ENCODE measurements at regions not wholly inside any gene's neighbourhood (a gene's known extent, or its start where the extent isn't known, plus 50 kb on each side); places are given as distances from the start of the nearest gene placed in this dataset.

DNA sequence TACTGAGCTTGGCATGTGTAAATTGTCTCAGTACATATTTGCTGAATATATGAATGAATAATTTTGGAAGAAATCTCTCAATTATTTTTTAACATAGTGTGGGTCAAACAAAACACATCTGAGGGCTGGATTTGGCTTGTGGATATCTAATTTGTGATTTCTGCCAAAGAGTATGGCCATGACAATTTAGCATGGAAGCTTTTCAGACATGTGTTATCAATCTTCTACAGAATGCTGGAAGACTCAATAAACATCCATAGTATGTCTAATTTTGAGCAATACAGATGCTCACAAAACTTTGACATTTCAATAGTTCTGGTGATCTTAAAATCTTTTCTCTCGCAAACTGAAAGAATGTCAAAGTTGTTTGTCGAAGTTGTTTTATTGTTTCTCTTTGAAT lies 214.1 kb upstream of the ANKH start:
- Mint-ChIP-seq H3K4me3 (no peak overlapping the region), H3K27me3 (no peaks in the 10 kb centered on the region), H3K4me1 (ENCODE audit: low read depth) (no peaks in the 10 kb centered on the region), H3K9me3 (no peaks in the 10 kb centered on the region), H3K36me3 (ENCODE audit: low read depth) (no peaks in the 10 kb centered on the region), H3K27ac (no peak overlapping the region)
- intact Hi-C loops (cut with micrococcal nuclease) = no loop called here

DNA sequence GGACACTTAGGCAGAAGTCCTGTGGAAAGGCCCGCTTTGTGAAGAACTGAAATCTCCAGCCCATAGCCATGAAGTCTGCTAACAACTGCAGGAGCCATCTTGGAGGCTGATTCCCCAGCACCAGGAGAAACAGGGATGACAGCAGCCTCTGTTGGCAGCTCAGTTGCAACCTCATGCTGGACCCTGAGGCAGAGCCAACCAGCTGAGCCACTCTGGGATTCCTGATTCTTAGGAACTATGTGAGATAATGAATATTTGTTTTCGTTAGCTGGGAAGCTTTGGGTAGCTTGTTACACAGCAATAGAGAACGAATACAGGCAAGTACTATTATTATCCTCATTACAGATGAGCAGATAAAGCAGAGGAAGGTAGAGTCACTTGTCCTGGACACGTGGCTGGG lies 210.5 kb upstream of the ANKH start:
- no peak overlapping the region for H3K27ac Mint-ChIP-seq
- no peaks in the 10 kb centered on the region for H3K36me3 Mint-ChIP-seq (ENCODE audit: low read depth)
- H3K27me3 Mint-ChIP-seq = no peaks in the 10 kb centered on the region
- no peaks in the 10 kb centered on the region for H3K9me3 Mint-ChIP-seq
- no peak overlapping the region for H3K4me3 Mint-ChIP-seq
- H3K4me1 Mint-ChIP-seq (ENCODE audit: low read depth) = no peaks in the 10 kb centered on the region
- intact Hi-C loops (cut with micrococcal nuclease) = no loop called here

DNA sequence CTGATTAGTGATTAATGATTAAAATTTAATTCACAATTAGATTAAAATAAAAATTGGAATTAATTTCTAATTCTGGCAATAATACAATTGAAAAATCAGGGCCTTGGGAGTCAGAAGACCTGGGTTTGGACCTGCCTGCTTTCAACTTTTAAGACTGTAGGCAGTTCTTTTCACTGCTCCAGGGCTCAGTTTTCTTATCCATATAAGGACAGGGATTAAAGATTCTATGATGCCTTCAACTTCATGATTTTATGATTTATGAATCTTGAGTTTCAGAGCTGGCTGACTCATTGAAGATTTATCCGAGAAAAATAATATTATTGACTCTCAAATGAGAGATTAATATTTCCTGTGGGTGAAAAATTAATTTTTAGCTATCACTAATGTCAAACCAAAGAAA lies 208.6 kb upstream of the ANKH start:
- Mint-ChIP-seq H3K4me1 (ENCODE audit: low read depth) (no peaks in the 10 kb centered on the region), H3K27me3 (no peaks in the 10 kb centered on the region), H3K27ac (no peak overlapping the region), H3K36me3 (ENCODE audit: low read depth) (no peaks in the 10 kb centered on the region), H3K4me3 (no peak overlapping the region), H3K9me3 (no peaks in the 10 kb centered on the region)
- intact Hi-C loops (cut with micrococcal nuclease) = no loop called here

DNA sequence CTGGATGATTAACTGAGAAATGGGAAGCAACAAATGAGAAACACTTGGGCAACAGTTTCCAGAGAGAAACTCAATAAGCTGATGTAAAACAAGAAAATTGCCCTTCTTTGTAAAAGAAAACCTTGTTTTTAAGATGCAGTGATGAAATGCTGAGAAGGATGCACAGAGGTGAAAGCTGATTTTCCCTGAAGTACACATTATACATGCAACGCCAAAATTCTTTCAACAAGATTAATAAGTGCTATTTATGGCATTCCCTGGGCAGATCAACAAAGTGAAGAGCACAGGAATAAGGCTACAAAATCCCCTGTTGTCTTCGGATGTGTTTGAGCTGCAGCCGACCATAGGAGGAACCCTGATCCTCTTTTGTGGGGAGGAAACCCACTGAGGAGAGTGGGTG lies 208.0 kb upstream of the ANKH start:
- Mint-ChIP-seq H3K27me3 (no peaks in the 10 kb centered on the region), H3K4me3 (no peak overlapping the region), H3K4me1 (ENCODE audit: low read depth) (no peaks in the 10 kb centered on the region), H3K9me3 (no peaks in the 10 kb centered on the region), H3K36me3 (ENCODE audit: low read depth) (no peaks in the 10 kb centered on the region), H3K27ac (no peak overlapping the region)
- intact Hi-C loops (cut with micrococcal nuclease) = no loop called here

GRCh38 chr5:15074651-15075050 lies 203.1 kb upstream of the ANKH start:
- Mint-ChIP-seq H3K4me3 (no peak overlapping the region), H3K4me1 (ENCODE audit: low read depth) (no peaks in the 10 kb centered on the region), H3K27ac (no peak overlapping the region), H3K27me3 (peaks cover 2% of the 10 kb centered on the region), H3K36me3 (ENCODE audit: low read depth) (no peaks in the 10 kb centered on the region), H3K9me3 (no peaks in the 10 kb centered on the region)
- intact Hi-C loops (cut with micrococcal nuclease) = no loop called here

GRCh38 chr5:15073453-15073852 lies 201.9 kb upstream of the ANKH start:
- Mint-ChIP-seq H3K27me3 (peaks cover 2% of the 10 kb centered on the region), H3K27ac (no peak overlapping the region), H3K4me3 (no peak overlapping the region), H3K9me3 (no peaks in the 10 kb centered on the region), H3K4me1 (ENCODE audit: low read depth) (no peaks in the 10 kb centered on the region), H3K36me3 (ENCODE audit: low read depth) (no peaks in the 10 kb centered on the region)
- intact Hi-C loops (cut with micrococcal nuclease) = no loop called here

GRCh38 chr5:15070907-15071306 lies 199.3 kb upstream of the ANKH start:
- H3K27ac Mint-ChIP-seq = no peak overlapping the region
- no peaks in the 10 kb centered on the region for H3K36me3 Mint-ChIP-seq (ENCODE audit: low read depth)
- peaks cover 2% of the 10 kb centered on the region for H3K27me3 Mint-ChIP-seq
- peaks cover 9% of the 10 kb centered on the region for H3K9me3 Mint-ChIP-seq
- H3K4me1 Mint-ChIP-seq (ENCODE audit: low read depth) = no peaks in the 10 kb centered on the region
- H3K4me3 Mint-ChIP-seq = no peak overlapping the region
- intact Hi-C loops (cut with micrococcal nuclease) = no loop called here

DNA sequence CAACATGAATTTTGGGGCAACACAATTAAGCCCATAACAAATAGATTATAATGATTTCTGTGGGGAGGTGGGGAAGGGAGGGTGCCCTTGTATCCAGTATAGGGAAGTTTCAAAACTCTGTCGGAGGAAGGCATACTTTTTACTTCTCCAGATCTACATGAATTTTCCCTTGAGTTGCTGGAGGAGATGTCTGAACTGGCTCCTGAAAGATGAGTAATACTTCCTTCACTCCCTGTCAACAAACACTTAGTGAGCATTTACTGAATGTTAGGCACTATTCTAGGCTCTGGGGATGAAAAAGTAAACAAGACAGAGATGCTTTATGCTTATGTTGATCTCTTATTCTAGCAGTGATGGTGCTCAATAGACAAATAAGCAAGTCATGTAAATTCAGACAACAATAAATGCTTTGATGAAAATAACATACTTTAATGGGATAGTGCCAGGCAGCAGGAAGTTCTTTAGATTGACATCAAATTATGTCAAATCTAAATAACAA lies 197.9 kb upstream of the ANKH start:
- H3K36me3 Mint-ChIP-seq (ENCODE audit: low read depth) = no peaks in the 10 kb centered on the region

GRCh38 chr5:15065091-15065490 lies 193.5 kb upstream of the ANKH start:
- no peak overlapping the region for H3K4me3 Mint-ChIP-seq
- no peaks in the 10 kb centered on the region for H3K4me1 Mint-ChIP-seq (ENCODE audit: low read depth)
- intact Hi-C loops (cut with micrococcal nuclease) = no loop called here
- H3K36me3 Mint-ChIP-seq (ENCODE audit: low read depth) = no peaks in the 10 kb centered on the region
- no peaks in the 10 kb centered on the region for H3K27me3 Mint-ChIP-seq
- H3K27ac Mint-ChIP-seq = no peak overlapping the region
- peaks cover 16% of the 10 kb centered on the region for H3K9me3 Mint-ChIP-seq

More for the DNA sequence above, 197.9 kb upstream of the ANKH start:
- intact Hi-C loops (cut with micrococcal nuclease) = no loop called here
- H3K4me1 Mint-ChIP-seq (ENCODE audit: low read depth) = no peaks in the 10 kb centered on the region
- no peak overlapping the region for H3K27ac Mint-ChIP-seq
- H3K27me3 Mint-ChIP-seq = peaks cover 2% of the 10 kb centered on the region
- H3K4me3 Mint-ChIP-seq = no peak overlapping the region
- peaks cover 9% of the 10 kb centered on the region for H3K9me3 Mint-ChIP-seq

DNA sequence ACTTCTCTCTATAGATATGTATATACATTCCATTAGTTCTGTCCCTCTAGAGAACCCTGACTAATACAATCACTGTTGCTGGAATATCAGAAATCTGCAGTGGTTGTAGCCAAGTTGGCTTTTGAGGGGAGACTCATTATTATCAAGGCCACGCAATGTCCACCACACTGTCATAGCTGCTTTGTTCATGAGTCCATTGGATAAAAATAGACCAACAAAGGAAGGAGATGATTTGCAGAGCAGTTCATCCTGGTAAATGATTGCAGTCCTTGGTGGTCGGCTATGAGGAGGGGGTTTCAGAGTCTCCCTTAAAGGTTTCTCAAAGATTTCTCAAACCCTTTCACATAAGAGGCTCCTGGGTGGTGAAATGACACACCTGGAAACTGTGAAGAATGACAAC lies 192.8 kb upstream of the ANKH start:
- Mint-ChIP-seq H3K27me3 (no peaks in the 10 kb centered on the region), H3K36me3 (ENCODE audit: low read depth) (no peaks in the 10 kb centered on the region), H3K9me3 (peaks cover 16% of the 10 kb centered on the region), H3K27ac (no peak overlapping the region), H3K4me3 (no peak overlapping the region), H3K4me1 (ENCODE audit: low read depth) (no peaks in the 10 kb centered on the region)
- intact Hi-C loops (cut with micrococcal nuclease) = no loop called here

- Mint-ChIP-seq H3K4me3 (no peak overlapping the region), H3K27me3 (peaks cover 7% of the 10 kb centered on the region), H3K9me3 (peaks cover 16% of the 10 kb centered on the region), H3K36me3 (ENCODE audit: low read depth) (no peaks in the 10 kb centered on the region), H3K27ac (no peak overlapping the region), H3K4me1 (ENCODE audit: low read depth) (no peaks in the 10 kb centered on the region)
- intact Hi-C loops (cut with micrococcal nuclease) = no loop called here
Measured at GRCh38 chr5:15056988-15057592, 185.5 kb upstream of the ANKH start.

DNA sequence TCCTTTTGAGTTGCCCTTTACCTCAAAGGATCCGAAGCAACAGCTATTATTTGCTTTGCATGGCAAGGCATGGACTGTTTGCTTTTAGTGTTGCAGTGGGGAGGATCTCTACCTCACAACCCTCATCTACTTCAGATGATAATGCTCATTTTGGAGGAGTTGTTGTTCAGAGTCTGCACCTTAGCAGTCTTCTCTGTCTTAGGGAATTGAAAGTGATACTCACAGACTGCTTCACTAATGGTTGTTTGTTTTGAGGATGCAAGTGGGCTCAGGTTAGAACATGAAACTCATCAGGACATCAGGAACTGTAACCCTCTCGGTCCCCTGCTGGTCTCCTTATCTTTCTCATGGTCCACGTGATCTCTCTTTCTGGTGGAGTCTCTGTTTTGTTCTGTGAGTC lies 172.9 kb upstream of the ANKH start:
- Mint-ChIP-seq H3K36me3 (ENCODE audit: low read depth) (no peaks in the 10 kb centered on the region), H3K27me3 (peaks cover 6% of the 10 kb centered on the region), H3K4me3 (no peak overlapping the region), H3K9me3 (no peaks in the 10 kb centered on the region), H3K4me1 (ENCODE audit: low read depth) (no peaks in the 10 kb centered on the region), H3K27ac (no peak overlapping the region)
- intact Hi-C loops (cut with micrococcal nuclease) = no loop called here

DNA sequence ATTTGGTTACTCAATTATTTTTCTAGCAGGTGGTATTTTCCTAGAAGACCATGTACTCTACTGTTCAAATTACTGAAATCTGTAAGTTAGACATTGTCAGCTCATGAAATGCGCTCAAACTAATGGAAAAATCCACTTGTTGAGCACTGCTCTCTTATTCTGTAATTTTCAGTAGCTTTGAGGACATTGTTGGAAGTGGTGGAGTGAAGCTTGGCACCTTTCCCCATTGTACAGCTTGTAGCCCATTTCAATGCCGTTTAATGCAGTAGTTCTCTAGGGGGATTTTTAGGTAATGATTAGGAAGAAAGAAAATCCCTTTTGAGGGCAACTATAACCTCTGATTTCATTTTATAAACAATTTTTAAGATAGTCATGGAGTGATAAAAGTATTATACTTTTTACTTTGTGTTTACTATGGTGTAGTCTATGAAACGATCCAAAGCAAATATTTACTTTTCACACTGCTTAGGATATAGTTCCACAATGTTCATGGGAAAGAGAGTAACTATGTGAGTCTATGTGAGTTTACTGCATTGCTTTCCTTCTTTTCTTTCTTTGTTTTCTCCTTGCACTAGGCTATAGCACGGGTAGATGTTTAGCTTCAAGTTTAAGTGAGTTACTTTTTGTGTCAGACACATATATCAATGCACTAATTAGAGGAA lies 165.8 kb upstream of the ANKH start:
- Mint-ChIP-seq H3K36me3 (ENCODE audit: low read depth) (no peaks in the 10 kb centered on the region), H3K27ac (no peak overlapping the region), H3K9me3 (peaks cover 9% of the 10 kb centered on the region), H3K4me3 (no peak overlapping the region), H3K27me3 (peaks cover 11% of the 10 kb centered on the region), H3K4me1 (ENCODE audit: low read depth) (no peaks in the 10 kb centered on the region)
- intact Hi-C loops (cut with micrococcal nuclease) = no loop called here

DNA sequence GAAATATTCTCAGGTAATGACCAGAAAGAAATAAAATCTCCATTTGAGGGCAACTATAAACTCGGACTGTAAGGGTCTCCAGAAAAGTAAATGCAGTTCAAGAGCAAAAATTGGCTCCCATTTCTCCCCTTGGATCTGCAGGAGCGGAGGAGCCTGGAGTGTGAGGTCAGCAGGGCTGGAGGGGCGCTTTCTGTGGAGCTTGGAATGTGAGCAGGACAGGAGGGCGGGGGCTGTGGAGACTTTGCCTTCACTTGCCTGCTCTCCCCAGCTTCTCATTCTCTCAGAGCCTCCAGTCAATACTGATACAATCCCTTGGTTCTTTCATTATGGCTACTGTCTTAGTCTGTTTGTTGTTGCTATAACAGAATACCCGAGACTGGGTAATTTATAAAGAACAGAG lies 162.8 kb upstream of the ANKH start:
- Mint-ChIP-seq H3K36me3 (ENCODE audit: low read depth) (no peaks in the 10 kb centered on the region), H3K27ac (no peak overlapping the region), H3K27me3 (peaks cover 18% of the 10 kb centered on the region), H3K4me1 (ENCODE audit: low read depth) (no peaks in the 10 kb centered on the region), H3K4me3 (no peak overlapping the region), H3K9me3 (peaks cover 9% of the 10 kb centered on the region)
- intact Hi-C loops (cut with micrococcal nuclease) = no loop called here

GRCh38 chr5:15031180-15031579 lies 159.6 kb upstream of the ANKH start:
- H3K4me3 Mint-ChIP-seq = no peak overlapping the region
- intact Hi-C loops (cut with micrococcal nuclease) = no loop called here
- no peaks in the 10 kb centered on the region for H3K36me3 Mint-ChIP-seq (ENCODE audit: low read depth)
- no peaks in the 10 kb centered on the region for H3K4me1 Mint-ChIP-seq (ENCODE audit: low read depth)
- H3K27me3 Mint-ChIP-seq = peaks cover 40% of the 10 kb centered on the region
- no peak overlapping the region for H3K27ac Mint-ChIP-seq
- H3K9me3 Mint-ChIP-seq = no peaks in the 10 kb centered on the region
